WI38 (cell line): ENCODE measurements at regions not wholly inside any gene's neighbourhood (a gene's known extent, or its start where the extent isn't known, plus 50 kb on each side); places are given as distances from the start of the nearest gene placed in this dataset.

ENCODE experiments used
- H3K4me3 ChIP-seq: 2 replicates; pipeline ENCODE4 v1.5.1; 2011; ENCODE audit warnings: low read depth, mild to moderate bottlenecking, control low read depth, low read length
- CTCF ChIP-seq: IDR thresholded peaks from 2 replicates; pipeline ENCODE4 v1.5.1; 2012; ENCODE audit warnings: low read depth, mild to moderate bottlenecking, control low read depth, low read length

GRCh38 chr7:33727315-33727714 lies 178.0 kb upstream of the BMPER start:
- no peak overlapping the region for H3K4me3 ChIP-seq
- no peak for TF ChIP-seq CTCF

GRCh38 chr7:33728873-33729551 lies 176.3 kb upstream of the BMPER start:
- TF ChIP-seq CTCF, result no peak
- H3K4me3 ChIP-seq, result no peak overlapping the region

- no peak overlapping the region for H3K4me3 ChIP-seq
- TF ChIP-seq CTCF, result no peak
Measured at GRCh38 chr7:33729726-33730125, 175.6 kb upstream of the BMPER start.

- no peak for TF ChIP-seq CTCF
Measured at GRCh38 chr7:33730958-33731357, 174.4 kb upstream of the BMPER start.

GRCh38 chr7:33731912-33732311 lies 173.4 kb upstream of the BMPER start:
- no peak for TF ChIP-seq CTCF
- no peak overlapping the region for H3K4me3 ChIP-seq

More at GRCh38 chr7:33730958-33731357, 174.4 kb upstream of the BMPER start:
- no peak overlapping the region for H3K4me3 ChIP-seq

GRCh38 chr7:33732462-33732861 lies 172.9 kb upstream of the BMPER start:
- no peak for TF ChIP-seq CTCF
- H3K4me3 ChIP-seq, result no peak overlapping the region

GRCh38 chr7:33733870-33734650 lies 171.3 kb upstream of the BMPER start:
- no peak overlapping the region for H3K4me3 ChIP-seq
- no peak for TF ChIP-seq CTCF
